ENCODE measurements at regions not wholly inside any gene's neighbourhood (a gene's known extent, or its start where the extent isn't known, plus 50 kb on each side); places are given as distances from the start of the nearest gene placed in this dataset.

DNA sequence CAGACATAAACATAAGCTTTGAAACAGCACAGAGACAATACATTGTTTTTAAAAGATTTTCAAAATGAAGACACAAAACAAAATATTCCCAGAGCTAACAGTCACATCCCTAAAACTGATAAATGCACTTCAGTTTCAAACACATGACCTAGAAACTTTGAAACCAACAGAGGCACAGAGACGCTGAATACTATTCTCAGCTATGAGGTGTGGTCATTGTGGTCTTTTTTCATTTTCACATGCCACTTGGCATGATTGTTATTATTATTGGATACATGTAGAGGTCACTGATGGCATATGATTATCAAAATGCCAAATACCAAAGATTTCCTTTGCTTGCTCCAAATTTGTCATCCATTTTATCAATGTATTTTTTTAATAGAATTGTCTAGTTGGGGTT, 306.9 kb downstream of the QKI start:
- TF ChIP-seq, protein P1, sequence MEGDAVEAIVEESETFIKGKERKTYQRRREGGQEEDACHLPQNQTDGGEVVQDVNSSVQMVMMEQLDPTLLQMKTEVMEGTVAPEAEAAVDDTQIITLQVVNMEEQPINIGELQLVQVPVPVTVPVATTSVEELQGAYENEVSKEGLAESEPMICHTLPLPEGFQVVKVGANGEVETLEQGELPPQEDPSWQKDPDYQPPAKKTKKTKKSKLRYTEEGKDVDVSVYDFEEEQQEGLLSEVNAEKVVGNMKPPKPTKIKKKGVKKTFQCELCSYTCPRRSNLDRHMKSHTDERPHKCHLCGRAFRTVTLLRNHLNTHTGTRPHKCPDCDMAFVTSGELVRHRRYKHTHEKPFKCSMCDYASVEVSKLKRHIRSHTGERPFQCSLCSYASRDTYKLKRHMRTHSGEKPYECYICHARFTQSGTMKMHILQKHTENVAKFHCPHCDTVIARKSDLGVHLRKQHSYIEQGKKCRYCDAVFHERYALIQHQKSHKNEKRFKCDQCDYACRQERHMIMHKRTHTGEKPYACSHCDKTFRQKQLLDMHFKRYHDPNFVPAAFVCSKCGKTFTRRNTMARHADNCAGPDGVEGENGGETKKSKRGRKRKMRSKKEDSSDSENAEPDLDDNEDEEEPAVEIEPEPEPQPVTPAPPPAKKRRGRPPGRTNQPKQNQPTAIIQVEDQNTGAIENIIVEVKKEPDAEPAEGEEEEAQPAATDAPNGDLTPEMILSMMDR (IDR thresholded peaks at IDR 0.05): no peak
- no peak for TF ChIP-seq POLR2A (IDR thresholded peaks at IDR 0.05)
- no peak for TF ChIP-seq POLR2AphosphoS5 (IDR thresholded peaks at IDR 0.05)
- TF ChIP-seq EP300 (IDR thresholded peaks at IDR 0.05): no peak
